ENCODE measurements at regions not wholly inside any gene's neighbourhood (a gene's known extent, or its start where the extent isn't known, plus 50 kb on each side); places are given as distances from the start of the nearest gene placed in this dataset.

- H3K9ac ChIP-seq (replicated peaks in 1 of 4; ENCODE audit: extremely low read depth in 1 of 4, low read depth in 3 of 4, low read length in 3 of 4), result no peak overlapping the region
- H3K4me1 ChIP-seq (replicated peaks in 1 of 4; ENCODE audit: control insufficient read depth in 3 of 4, insufficient read depth in 4 of 4, low read length in 3 of 4), result no peaks in the 10 kb centered on the region
- FAIRE-seq, result no peak
- no peak overlapping the region for H3K4me3 ChIP-seq (ENCODE audit: extremely low read depth in 1 of 4, insufficient read depth in 2 of 4, low read depth in 3 of 4, low read length in 4 of 4)
- H2BK15ac ChIP-seq (ENCODE audit: low read length), result no peak overlapping the region
- H3K23ac ChIP-seq (ENCODE audit: insufficient read length), result no peak overlapping the region
- H4K20me1 ChIP-seq (replicated peaks in 1 of 2; ENCODE audit: control insufficient read depth in 1 of 2, insufficient read depth in 2 of 2, low read length in 2 of 2), result no peaks in the 10 kb centered on the region
- H3K4ac ChIP-seq (replicated peaks; ENCODE audit: insufficient read length, low read depth, low read length), result no peak overlapping the region
- H3K36me3 ChIP-seq (ENCODE audit: control insufficient read depth in 2 of 4, insufficient read depth in 4 of 4, low read length in 3 of 4), result no peaks in the 10 kb centered on the region
- no peak for DNase-seq (ENCODE audit: low read depth in 1 of 2, low spot score in 2 of 2)
- POLR2A ChIA-PET (ENCODE audit: partially characterized antibody), result no interaction called here
- no peaks in the 10 kb centered on the region for H3K79me1 ChIP-seq (ENCODE audit: low read depth, low read length)
- H4K5ac ChIP-seq (ENCODE audit: insufficient read length, low read depth, low read length), result no peak overlapping the region
- H3K18ac ChIP-seq (ENCODE audit: extremely low read depth, low read length), result no peak overlapping the region
- H2AFZ ChIP-seq (ENCODE audit: low read length), result no peak overlapping the region
- H3K9me3 ChIP-seq (ENCODE audit: insufficient read depth in 2 of 2, low read depth in 1 of 2, low read length in 1 of 2), result no peaks in the 10 kb centered on the region; a peak in 1 of 4 replicates
- no peak overlapping the region for H3K27ac ChIP-seq (ENCODE audit: low read depth, low read length)
- WGBS, 2 experiments (ENCODE audit: extremely low coverage in 1 of 2, insufficient coverage in 1 of 2, insufficient read length in 1 of 2, insufficient replicate concordance in 2 of 2, low coverage in 1 of 2, low lambda C conversion rate in 2 of 2, missing lambda C conversion rate in 1 of 2), result 93% methylated on average over 1 of the region's 1 CpG; no CpG with 5 or more reads in 1 of the 2 experiments
- H3K79me2 ChIP-seq (ENCODE audit: control insufficient read depth in 1 of 2, insufficient read depth in 2 of 2, low read length in 2 of 2), result no peaks in the 10 kb centered on the region
- no peak overlapping the region for H2BK12ac ChIP-seq (ENCODE audit: low read depth, low read length)
- no peak overlapping the region for H3K56ac ChIP-seq (replicated peaks; ENCODE audit: insufficient read length, low read depth, low read length)
- H4K8ac ChIP-seq (ENCODE audit: extremely low read depth, insufficient read depth, low read length), result no peak overlapping the region
- no peaks in the 10 kb centered on the region for H3K23me2 ChIP-seq (ENCODE audit: low read depth, low read length)
- CTCF ChIA-PET (ENCODE audit: partially characterized antibody), result no interaction called here
- no peaks in the 10 kb centered on the region for H3K27me3 ChIP-seq (replicated peaks in 1 of 4; ENCODE audit: control insufficient read depth in 3 of 4, extremely low read depth in 1 of 4, insufficient read depth in 3 of 4, low read length in 3 of 4)
- no peak overlapping the region for H2BK120ac ChIP-seq (replicated peaks; ENCODE audit: low read depth, low read length)
- no peak overlapping the region for H2BK5ac ChIP-seq (ENCODE audit: low read depth, low read length)
- H3K14ac ChIP-seq (ENCODE audit: insufficient read length), result no peak overlapping the region
- H4K91ac ChIP-seq (replicated peaks; ENCODE audit: insufficient read length, low read length), result no peak overlapping the region
- H2BK20ac ChIP-seq (ENCODE audit: low read length), result no peak overlapping the region
- H3K4me2 ChIP-seq (ENCODE audit: insufficient read depth in 1 of 2, low read depth in 2 of 2, low read length in 2 of 2), result no peak overlapping the region
- H2AK5ac ChIP-seq (ENCODE audit: low read depth, low read length), result no peak overlapping the region
- TF ChIP-seq EP300 (IDR thresholded peaks at IDR 0.05; ENCODE audit: borderline replicate concordance in 1 of 2, low read depth in 2 of 2, low read length in 2 of 2) (no peak), BRCA1 (IDR thresholded peaks at IDR 0.05; ENCODE audit: low read depth, low read length) (no peak), ZNF274 (IDR thresholded peaks at IDR 0.05; ENCODE audit: borderline replicate concordance, extremely low read depth, low read length) (no peak), GABPA (IDR thresholded peaks at IDR 0.05; ENCODE audit: borderline replicate concordance, insufficient read depth, low read length) (no peak), POLR2AphosphoS5 (IDR thresholded peaks at IDR 0.05; ENCODE audit: low read depth, low read length) (no peak), FOSL1 (IDR thresholded peaks at IDR 0.05; ENCODE audit: insufficient read depth, low read depth, low read length) (no peak), SUZ12 (IDR thresholded peaks at IDR 0.05; ENCODE audit: low read length) (no peak), RNF2 (IDR thresholded peaks at IDR 0.05; ENCODE audit: borderline replicate concordance, low read depth, low read length, missing control alignments, poor library complexity, severe bottlenecking) (no peak), MAX (IDR thresholded peaks at IDR 0.05) (no peak), SIRT6 (IDR thresholded peaks at IDR 0.05; ENCODE audit: low read length) (no peak), RXRA (IDR thresholded peaks at IDR 0.05; ENCODE audit: insufficient read depth, low read depth, low read length) (no peak), SRF (IDR thresholded peaks at IDR 0.05; ENCODE audit: low read depth, low read length) (no peak), KDM5A (IDR thresholded peaks at IDR 0.05; ENCODE audit: low read length) (no peak), NRF1 (IDR thresholded peaks at IDR 0.05; ENCODE audit: low read depth, low read length) (no peak), HDAC2 (IDR thresholded peaks at IDR 0.05; ENCODE audit: borderline replicate concordance in 1 of 2, low read depth in 2 of 2, low read length in 2 of 2) (no peak)
Observed at GRCh38 chr7:52423251-52423650, 612.2 kb upstream of the POM121L12 start.

Data from H1 (cell line).